H9 (cell line): ENCODE measurements at regions not wholly inside any gene's neighbourhood (a gene's known extent, or its start where the extent isn't known, plus 50 kb on each side); places are given as distances from the start of the nearest gene placed in this dataset.

Source experiments
- DNase-seq: peaks from one replicate; pipeline ENCODE4 v3.0.0-alpha.2; 2017
- H2AFZ ChIP-seq: one replicate; pipeline ENCODE4 v1.6.1; 2013; ENCODE audit warnings: mild to moderate bottlenecking, low read length, control low read depth, moderate library complexity
- H2AK5ac ChIP-seq: 2 replicates; pipeline ENCODE4 v1.6.1; 2013; ENCODE audit warnings: low read length, control low read depth, mixed read lengths; ENCODE audit not compliant: insufficient read length
- H2BK120ac ChIP-seq: one replicate; pipeline ENCODE4 v1.6.1; 2013; ENCODE audit warnings: low read depth, mild to moderate bottlenecking, low read length, control low read depth, inconsistent platforms; ENCODE audit not compliant: poor library complexity, severe bottlenecking
- H2BK12ac ChIP-seq: 2 replicates; pipeline ENCODE4 v1.6.1; 2013; ENCODE audit warnings: low read length, control low read depth, mixed read lengths, low read depth; ENCODE audit not compliant: insufficient read length
- H2BK15ac ChIP-seq: 2 replicates; pipeline ENCODE4 v1.6.1; 2013; ENCODE audit warnings: low read depth, low read length, control low read depth
- H2BK20ac ChIP-seq: one replicate; pipeline ENCODE4 v1.6.1; 2013; ENCODE audit warnings: low read depth, mild to moderate bottlenecking, low read length, control low read depth, inconsistent platforms; ENCODE audit not compliant: poor library complexity, severe bottlenecking
- H2BK5ac ChIP-seq: 2 replicates; pipeline ENCODE4 v1.6.1; 2013; ENCODE audit warnings: low read length, control low read depth, mixed read lengths; ENCODE audit not compliant: insufficient read length
- H3K14ac ChIP-seq: 2 replicates; pipeline ENCODE4 v1.6.1; 2013; ENCODE audit warnings: low read length, control low read depth; ENCODE audit not compliant: insufficient read depth
- H3K18ac ChIP-seq: 2 replicates; pipeline ENCODE4 v1.6.1; 2013; ENCODE audit warnings: low read depth, mild to moderate bottlenecking, mixed read lengths, low read length, control low read depth; ENCODE audit not compliant: insufficient read length
- H3K23ac ChIP-seq: 2 replicates; pipeline ENCODE4 v1.6.1; 2013; ENCODE audit warnings: low read length, control low read depth, mixed read lengths, low read depth; ENCODE audit not compliant: insufficient read length
- H3K23me2 ChIP-seq: 2 replicates; pipeline ENCODE4 v1.6.1; 2013; ENCODE audit warnings: low read depth, mild to moderate bottlenecking, mixed read lengths, low read length, control low read depth; ENCODE audit not compliant: insufficient read length, poor library complexity, severe bottlenecking
- H3K27ac ChIP-seq: 2 replicates; pipeline ENCODE4 v1.5.1; 2013; ENCODE audit warnings: low read length, control low read depth, mixed read lengths, low read depth; ENCODE audit not compliant: insufficient read length
- H3K27me3 ChIP-seq: 2 replicates; pipeline ENCODE4 v1.6.1; 2013; ENCODE audit warnings: low read length, control low read depth, inconsistent platforms; ENCODE audit not compliant: insufficient read depth
- H3K4ac ChIP-seq: 2 replicates; pipeline ENCODE4 v1.6.1; 2013; ENCODE audit warnings: low read depth, mild to moderate bottlenecking, control low read depth, inconsistent platforms, low read length, moderate library complexity
- H3K4me1 ChIP-seq: 2 replicates; pipeline ENCODE4 v1.6.1; 2013; ENCODE audit warnings: low read length, control low read depth, inconsistent platforms; ENCODE audit not compliant: insufficient read depth
- H3K4me2 ChIP-seq: 2 replicates; pipeline ENCODE4 v1.6.1; 2013; ENCODE audit warnings: low read length, control low read depth, mixed read lengths; ENCODE audit not compliant: insufficient read length, insufficient read depth
- H3K56ac ChIP-seq: 2 replicates; pipeline ENCODE4 v1.6.1; 2013; ENCODE audit warnings: low read depth, mild to moderate bottlenecking, mixed read lengths, low read length, control low read depth; ENCODE audit not compliant: insufficient read length
- H3K79me1 ChIP-seq: 2 replicates; pipeline ENCODE4 v1.6.1; 2013; ENCODE audit warnings: low read depth, mild to moderate bottlenecking, moderate library complexity, low read length, control low read depth, inconsistent platforms; ENCODE audit not compliant: insufficient read depth, poor library complexity, severe bottlenecking
- H3K79me2 ChIP-seq: 2 replicates; pipeline ENCODE4 v1.6.1; 2013; ENCODE audit warnings: low read length, control low read depth, inconsistent platforms; ENCODE audit not compliant: insufficient read depth
- H3K9ac ChIP-seq: 2 replicates; pipeline ENCODE4 v1.6.1; 2013; ENCODE audit warnings: low read length, control low read depth, mixed read lengths; ENCODE audit not compliant: insufficient read length; ENCODE audit errors: extremely low read depth
- H3K9me3 ChIP-seq: one replicate; pipeline ENCODE4 v1.6.1; 2013; ENCODE audit warnings: low read depth, low read length, inconsistent platforms; ENCODE audit not compliant: control insufficient read depth
- H3T11ph ChIP-seq: one replicate; pipeline ENCODE4 v1.6.1; 2013; ENCODE audit warnings: mild to moderate bottlenecking, low read length, control low read depth, inconsistent platforms
- H4K20me1 ChIP-seq: one replicate; pipeline ENCODE4 v1.6.1; 2013; ENCODE audit not compliant: control insufficient read depth, insufficient read length, insufficient read depth
- H4K5ac ChIP-seq: 2 replicates; pipeline ENCODE4 v1.6.1; 2013; ENCODE audit warnings: low read depth, mild to moderate bottlenecking, mixed read lengths, low read length, control low read depth; ENCODE audit not compliant: insufficient read length
- H4K8ac ChIP-seq: replicated peaks from 2 replicates; pipeline ENCODE4 v1.6.1; 2013; ENCODE audit warnings: low read length, control low read depth, mixed read lengths, low read depth; ENCODE audit not compliant: insufficient read length
- H4K91ac ChIP-seq: 2 replicates; pipeline ENCODE4 v1.6.1; 2013; ENCODE audit warnings: low read depth, mild to moderate bottlenecking, moderate library complexity, mixed read lengths, low read length, control low read depth; ENCODE audit not compliant: insufficient read length
- H3K27ac Mint-ChIP-seq, 3 experiments: 2 replicates in 2 of 3; 3 replicates in 1 of 3; pipeline ENCODE4 v1.8.0; 2020 to 2021; ENCODE audit warnings: mixed read lengths in 3 of 3, mild to moderate bottlenecking in 1 of 3, moderate library complexity in 1 of 3
- H3K27me3 Mint-ChIP-seq: 2 replicates; pipeline ENCODE4 v1.8.0; 2021; ENCODE audit warnings: low read depth, mild to moderate bottlenecking, moderate library complexity, mixed read lengths
- H3K36me3 Mint-ChIP-seq, 3 experiments: 2 replicates in 2 of 3; 3 replicates in 1 of 3; pipeline ENCODE4 v1.8.0; 2020 to 2021; ENCODE audit warnings: low read depth in 3 of 3, mixed read lengths in 3 of 3; ENCODE audit not compliant: insufficient read depth in 1 of 3
- H3K4me1 Mint-ChIP-seq, 2 experiments: 2 replicates each; pipeline ENCODE4 v1.8.0; 2020; ENCODE audit warnings: mixed read lengths in 2 of 2
- H3K4me3 Mint-ChIP-seq, 2 experiments: 2 replicates in 1 of 2; 3 replicates in 1 of 2; pipeline ENCODE4 v1.8.0; 2020 to 2021; ENCODE audit warnings: mild to moderate bottlenecking in 2 of 2, mixed read lengths in 2 of 2, moderate library complexity in 1 of 2
- H3K9me3 Mint-ChIP-seq, 2 experiments: 2 replicates in 1 of 2; 3 replicates in 1 of 2; pipeline ENCODE4 v1.8.0; 2020; ENCODE audit warnings: mild to moderate bottlenecking in 2 of 2, mixed read lengths in 2 of 2, moderate library complexity in 1 of 2
- WGBS: extraction: QIAGEN DNeasy Blood & Tissue Kit; methylation state at CpG from one replicate; pipeline ENCODE4 v1.1.7; 2013; ENCODE audit warnings: missing lambda C conversion rate, low lambda C conversion rate, mixed read lengths; ENCODE audit not compliant: insufficient read length; ENCODE audit errors: extremely low coverage; 5-methylcytosine and 5-hydroxymethylcytosine counted together
- TF ChIP-seq, protein P1 (sequence below): fragments of 200-600 bp; sonication (generic); conservative IDR thresholded peaks from 3 replicates; pipeline ENCODE4 v1.8.0; 2021; ENCODE audit warnings: antibody characterized with exemption, mild to moderate bottlenecking

DNA sequence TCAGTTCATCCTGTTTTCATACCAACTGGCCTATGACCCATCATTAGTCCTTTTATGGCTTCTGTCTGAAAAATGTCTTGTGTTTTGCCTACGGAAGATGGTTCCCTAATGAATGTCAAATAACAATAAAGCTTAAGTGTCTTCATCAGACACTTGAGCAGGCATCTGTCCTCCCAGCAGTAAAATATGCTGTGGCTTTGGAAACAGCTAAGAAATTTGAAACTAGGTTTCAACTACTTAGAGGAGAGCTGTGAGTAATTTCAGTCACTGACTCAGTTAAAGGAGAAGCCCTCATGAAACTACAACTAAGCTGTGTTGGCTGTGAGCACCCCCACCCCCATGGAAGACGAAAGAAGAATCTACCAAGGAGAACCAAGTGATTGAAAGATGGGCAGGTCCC is 409.4 kb upstream of the PPP2R3A start:
- no peak overlapping the region for H2AFZ ChIP-seq
- H4K91ac ChIP-seq, result no peak overlapping the region
- no peaks in the 10 kb centered on the region for H4K20me1 ChIP-seq
- H3K18ac ChIP-seq, result no peak overlapping the region
- no peaks in the 10 kb centered on the region for H3K23me2 ChIP-seq
- no peak overlapping the region for H3K56ac ChIP-seq
- H3K27ac ChIP-seq, result no peak overlapping the region
- no peak overlapping the region for H4K8ac ChIP-seq
- no peak overlapping the region for H4K5ac ChIP-seq
- H2BK15ac ChIP-seq, result no peak overlapping the region
- H2BK12ac ChIP-seq, result no peak overlapping the region
- Mint-ChIP-seq H3K36me3 (no peaks in the 10 kb centered on the region), H3K4me3 (no peak overlapping the region), H3K4me1 (peaks cover 0 to 3% of the 10 kb centered on the region in 2 experiments; a peak in 1 of 4 replicates), H3K27me3 (no peaks in the 10 kb centered on the region), H3K27ac (no peak overlapping the region), H3K9me3 (no peaks in the 10 kb centered on the region)
- H3K14ac ChIP-seq, result no peak overlapping the region
- TF ChIP-seq, protein P1, sequence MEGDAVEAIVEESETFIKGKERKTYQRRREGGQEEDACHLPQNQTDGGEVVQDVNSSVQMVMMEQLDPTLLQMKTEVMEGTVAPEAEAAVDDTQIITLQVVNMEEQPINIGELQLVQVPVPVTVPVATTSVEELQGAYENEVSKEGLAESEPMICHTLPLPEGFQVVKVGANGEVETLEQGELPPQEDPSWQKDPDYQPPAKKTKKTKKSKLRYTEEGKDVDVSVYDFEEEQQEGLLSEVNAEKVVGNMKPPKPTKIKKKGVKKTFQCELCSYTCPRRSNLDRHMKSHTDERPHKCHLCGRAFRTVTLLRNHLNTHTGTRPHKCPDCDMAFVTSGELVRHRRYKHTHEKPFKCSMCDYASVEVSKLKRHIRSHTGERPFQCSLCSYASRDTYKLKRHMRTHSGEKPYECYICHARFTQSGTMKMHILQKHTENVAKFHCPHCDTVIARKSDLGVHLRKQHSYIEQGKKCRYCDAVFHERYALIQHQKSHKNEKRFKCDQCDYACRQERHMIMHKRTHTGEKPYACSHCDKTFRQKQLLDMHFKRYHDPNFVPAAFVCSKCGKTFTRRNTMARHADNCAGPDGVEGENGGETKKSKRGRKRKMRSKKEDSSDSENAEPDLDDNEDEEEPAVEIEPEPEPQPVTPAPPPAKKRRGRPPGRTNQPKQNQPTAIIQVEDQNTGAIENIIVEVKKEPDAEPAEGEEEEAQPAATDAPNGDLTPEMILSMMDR, result no peak
- H3K4ac ChIP-seq, result no peak overlapping the region
- H2BK120ac ChIP-seq, result no peak overlapping the region
- H3K9me3 ChIP-seq, result no peaks in the 10 kb centered on the region
- no peak overlapping the region for H3K9ac ChIP-seq
- H3K79me1 ChIP-seq, result no peaks in the 10 kb centered on the region
- no peak for DNase-seq
- no peak overlapping the region for H2AK5ac ChIP-seq
- H2BK20ac ChIP-seq, result no peak overlapping the region
- WGBS, result no CpG with 5 or more reads among the region's 2 CpGs
- no peak overlapping the region for H3T11ph ChIP-seq
- no peak overlapping the region for H3K4me2 ChIP-seq
- H3K4me1 ChIP-seq, result no peaks in the 10 kb centered on the region
- H3K79me2 ChIP-seq, result no peaks in the 10 kb centered on the region
- no peaks in the 10 kb centered on the region for H3K27me3 ChIP-seq
- no peak overlapping the region for H2BK5ac ChIP-seq
- no peak overlapping the region for H3K23ac ChIP-seq
